NCI-H2107 (cell line): ENCODE measurements at regions not wholly inside any gene's neighbourhood (a gene's known extent, or its start where the extent isn't known, plus 50 kb on each side); places are given as distances from the start of the nearest gene placed in this dataset.

ENCODE experiments used
- DNase-seq: peaks from one replicate; lab custom pipeline; 2025; lab: John Stamatoyannopoulos, UW

GRCh38 chr1:170313306-170313705 lies 167.5 kb downstream of the NTMT2 start:
- no peak for DNase-seq

- no peak for DNase-seq
Measured at GRCh38 chr1:170316270-170316669, 170.5 kb downstream of the NTMT2 start.

- no peak for DNase-seq
Measured at GRCh38 chr1:170318141-170318540, 172.4 kb downstream of the NTMT2 start.

DNA sequence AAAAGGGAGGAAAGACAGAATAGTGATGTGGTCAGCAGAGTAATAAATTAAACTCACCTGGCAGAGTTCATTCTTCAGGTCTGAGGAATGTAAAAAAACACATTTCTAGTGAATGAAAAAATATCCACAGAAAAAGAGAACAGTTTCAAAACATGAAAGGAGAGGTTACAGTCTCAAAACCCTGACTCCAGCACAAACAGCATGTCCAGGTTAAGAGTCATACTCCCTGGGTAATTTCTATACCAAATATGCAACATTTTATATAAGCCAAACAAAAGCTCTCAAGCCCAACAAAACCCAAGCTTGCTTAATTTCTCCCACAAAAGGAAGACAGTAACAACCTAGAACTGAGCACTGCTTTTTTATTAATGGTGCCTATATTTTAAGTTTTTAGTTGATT lies 173.0 kb downstream of the NTMT2 start:
- DNase-seq: no peak

DNA sequence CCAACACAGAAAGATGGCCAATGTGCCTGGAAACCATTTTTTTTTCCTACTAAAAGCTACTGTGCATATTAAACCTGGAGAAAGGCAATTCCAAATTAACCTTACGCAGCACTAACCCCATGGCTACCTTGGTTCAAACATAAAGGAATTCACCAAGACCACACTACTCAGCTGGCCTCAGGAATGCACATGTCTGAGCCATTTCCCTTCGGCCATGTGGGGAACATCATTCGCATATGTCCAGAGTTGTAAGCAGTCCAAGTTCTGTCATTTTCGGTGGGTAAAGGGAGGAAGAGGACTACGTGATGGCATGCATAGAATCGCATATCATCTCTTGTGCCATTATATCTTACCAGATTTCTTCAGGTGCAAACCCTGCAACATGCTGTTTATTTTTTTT lies 175.4 kb downstream of the NTMT2 start:
- no peak for DNase-seq

GRCh38 chr1:170326186-170326585 lies 180.4 kb downstream of the NTMT2 start:
- no peak for DNase-seq

DNA sequence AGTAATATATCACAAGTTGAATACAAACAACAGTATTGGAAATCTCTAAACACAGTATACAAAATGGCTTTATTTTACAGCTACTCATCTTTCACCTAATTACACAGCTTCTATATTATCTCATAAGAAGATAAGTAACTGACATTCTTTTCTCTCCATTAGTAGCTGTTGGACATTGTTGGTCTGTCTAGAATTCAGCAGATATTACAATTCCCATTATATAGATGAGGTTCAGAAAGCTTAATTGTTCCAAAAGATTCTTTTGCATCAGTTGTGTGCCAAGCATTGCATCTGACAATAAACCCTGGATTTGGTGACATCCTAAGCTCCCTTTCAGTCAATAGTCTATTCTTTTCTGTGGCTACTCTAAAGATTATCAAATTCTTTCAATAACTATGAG lies 187.0 kb downstream of the NTMT2 start:
- no peak for DNase-seq

DNA sequence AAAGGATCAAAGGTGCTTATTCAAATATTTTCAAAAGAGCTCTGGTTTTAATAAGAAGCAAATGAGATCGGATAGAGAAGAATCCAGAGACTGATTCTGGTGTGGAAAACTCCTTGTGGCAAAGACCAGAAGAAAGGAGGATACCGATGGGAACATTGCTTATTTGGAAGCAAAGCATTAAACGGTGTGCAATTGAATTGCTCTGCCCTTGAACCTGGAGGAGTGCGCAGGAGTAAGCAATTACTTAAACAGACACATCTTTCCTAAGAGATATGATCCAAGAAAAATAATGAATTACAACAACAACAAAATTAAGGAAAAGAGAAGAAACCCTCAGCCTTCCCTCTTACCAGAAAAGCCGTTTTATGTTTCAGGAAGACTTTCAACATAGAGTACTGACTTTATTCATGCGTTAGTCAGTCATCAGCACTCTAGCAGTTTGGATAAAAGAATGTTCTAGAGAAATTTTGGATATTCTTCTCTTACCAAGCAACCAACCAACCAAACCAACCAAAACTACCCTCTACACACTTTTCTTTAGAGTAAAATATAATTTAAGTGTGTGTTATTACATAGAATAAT lies 191.7 kb downstream of the NTMT2 start:
- DNase-seq: no peak

DNA sequence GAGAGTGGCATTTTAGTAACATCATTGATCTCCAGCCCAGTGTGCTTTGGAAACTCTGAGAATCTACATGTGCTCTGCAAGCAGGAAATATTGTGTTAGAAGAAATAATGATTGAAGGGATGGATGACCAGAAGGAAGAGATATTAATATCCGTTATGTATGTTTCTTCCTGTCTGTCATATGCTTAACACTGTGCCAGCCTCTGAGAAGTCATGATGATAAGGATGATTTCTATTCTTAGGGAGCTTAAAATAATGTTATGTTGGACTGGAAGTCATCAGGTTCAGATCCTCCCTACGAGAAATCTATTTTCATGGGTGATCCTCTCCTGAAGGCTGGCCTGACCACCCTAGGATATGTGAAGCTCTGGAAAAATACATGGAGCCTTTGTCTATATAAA lies 192.4 kb upstream of the GORAB start:
- DNase-seq: no peak

DNA sequence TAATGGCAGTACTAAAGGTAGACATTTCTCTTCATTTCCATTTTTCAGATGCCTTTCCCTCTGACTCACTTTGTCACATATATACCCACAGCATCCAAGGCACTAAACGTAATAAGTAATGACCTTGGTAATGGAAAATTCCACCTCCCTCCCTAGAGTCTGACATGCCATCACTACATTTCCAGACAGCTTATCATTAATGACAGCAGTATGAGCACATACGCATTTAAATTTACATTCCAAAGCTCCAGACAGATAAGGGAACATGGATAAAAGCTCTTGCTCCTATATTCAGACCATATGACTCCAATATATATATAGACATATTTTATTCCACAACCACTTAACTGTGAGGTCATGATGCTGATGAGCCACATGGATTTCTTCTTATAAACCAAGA lies 191.7 kb upstream of the GORAB start:
- no peak for DNase-seq

DNA sequence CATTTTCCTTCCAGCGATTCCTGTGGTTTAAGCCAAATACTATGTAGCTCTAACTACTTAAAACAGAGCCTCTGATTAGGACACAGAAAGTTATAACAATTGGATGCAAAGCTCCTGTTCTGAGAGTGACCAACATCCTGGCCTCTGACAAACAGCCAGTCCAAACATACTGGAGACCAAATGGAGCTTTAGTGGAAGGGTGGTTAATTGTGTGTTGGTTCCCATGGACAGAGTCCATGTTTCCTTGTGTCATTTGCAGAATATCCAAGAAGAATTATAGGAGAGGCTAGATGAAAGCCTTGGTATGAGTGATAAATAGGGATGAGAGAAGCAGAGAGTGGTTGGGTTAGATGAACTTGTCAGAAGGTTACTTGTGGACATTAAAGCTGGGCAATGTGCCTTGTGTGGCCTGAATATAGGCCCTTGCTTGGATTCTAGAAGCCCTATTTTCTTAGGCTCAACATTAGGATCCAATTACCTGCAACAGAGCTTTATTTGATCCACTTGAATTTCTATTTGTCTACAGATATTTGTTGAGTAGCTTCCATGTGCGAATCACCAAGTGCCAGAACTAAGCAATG lies 180.5 kb upstream of the GORAB start:
- DNase-seq: no peak

DNA sequence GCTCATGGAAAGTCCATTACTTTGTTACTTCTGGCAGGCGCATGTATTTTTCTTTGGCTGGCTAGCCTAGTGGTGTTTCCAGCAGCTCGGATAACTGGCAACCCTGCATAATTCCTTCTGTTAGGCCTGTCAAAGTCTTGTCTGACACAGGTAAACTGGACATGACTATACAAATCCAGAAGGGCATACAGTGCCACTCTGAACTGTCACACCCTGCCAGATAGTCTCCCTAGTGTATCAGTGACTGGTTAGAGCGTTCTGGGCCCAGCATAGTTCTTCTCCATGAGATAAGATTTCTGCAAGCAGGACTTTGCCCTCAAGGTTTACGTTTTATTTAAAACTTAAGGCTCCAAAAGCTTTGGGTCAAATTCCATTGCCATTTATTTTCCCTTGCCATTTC lies 177.7 kb upstream of the GORAB start:
- no peak for DNase-seq

DNA sequence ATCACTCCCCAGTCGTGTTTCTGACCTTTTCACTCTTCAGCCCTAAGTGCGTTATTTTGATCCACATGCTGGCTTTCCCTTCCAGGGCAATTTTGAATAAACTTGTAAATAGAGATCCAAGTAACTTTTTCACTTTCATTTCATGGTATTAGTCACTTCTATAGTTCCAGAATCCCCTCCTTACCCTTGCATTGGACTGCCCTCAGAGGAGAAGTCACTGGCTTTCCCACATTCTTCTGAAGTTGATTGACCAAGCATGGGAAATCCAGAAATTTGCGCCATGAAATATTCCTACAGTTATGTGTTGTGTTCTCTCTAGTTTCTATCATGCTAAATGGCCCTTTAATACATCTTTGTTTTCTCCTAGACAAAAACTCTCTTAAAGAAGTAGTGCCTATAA lies 177.3 kb upstream of the GORAB start:
- no peak for DNase-seq

DNA sequence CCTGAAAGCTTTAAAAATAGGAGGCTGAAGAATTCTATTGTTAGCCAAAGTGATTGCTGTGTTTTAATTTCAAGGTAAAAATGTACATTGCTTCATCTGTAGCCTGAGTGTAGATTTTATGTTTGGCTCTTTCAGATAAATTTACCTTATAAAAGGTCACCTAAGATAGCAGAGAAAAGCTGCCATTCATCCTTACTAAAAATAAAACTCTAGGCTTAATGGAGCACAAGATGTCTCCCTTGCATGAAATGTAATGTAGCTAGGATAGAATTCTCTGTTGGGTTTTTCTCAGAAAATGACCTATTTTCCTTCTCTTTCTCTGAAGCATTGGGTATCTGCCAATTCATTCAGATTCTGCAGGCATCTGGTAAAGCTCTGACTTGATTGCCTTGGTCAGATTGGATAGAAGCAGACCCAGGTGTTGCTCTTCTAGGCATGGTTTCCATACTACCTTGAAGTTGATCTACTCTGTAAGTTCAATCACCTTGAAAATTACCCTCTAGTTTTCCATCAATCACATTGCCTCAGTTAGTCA lies 176.6 kb upstream of the GORAB start:
- DNase-seq: no peak

GRCh38 chr1:170356585-170356984 lies 175.4 kb upstream of the GORAB start:
- no peak for DNase-seq

- no peak for DNase-seq
Measured at GRCh38 chr1:170357750-170358149, 174.2 kb upstream of the GORAB start.

- no peak for DNase-seq
Measured at GRCh38 chr1:170360601-170361000, 171.4 kb upstream of the GORAB start.

DNA sequence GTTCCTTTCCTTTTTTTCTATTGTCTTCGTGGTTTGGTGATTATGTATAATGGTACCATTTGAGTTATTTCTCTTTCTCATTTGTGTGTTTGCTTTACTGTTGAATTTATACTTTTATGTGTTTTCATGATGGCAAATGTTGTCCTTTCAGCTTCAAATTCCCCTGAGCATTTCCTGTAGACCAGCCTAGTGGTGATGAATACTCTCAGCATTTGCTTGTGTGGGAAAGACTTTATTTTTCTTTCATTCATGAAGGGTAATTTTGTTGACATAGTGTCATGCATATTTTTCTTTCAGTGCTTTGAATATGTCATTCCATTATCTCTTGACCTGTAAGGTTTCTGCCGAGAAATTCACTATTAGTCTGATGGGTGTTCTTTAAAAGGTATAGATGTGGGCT lies 166.6 kb upstream of the GORAB start:
- DNase-seq: no peak

DNA sequence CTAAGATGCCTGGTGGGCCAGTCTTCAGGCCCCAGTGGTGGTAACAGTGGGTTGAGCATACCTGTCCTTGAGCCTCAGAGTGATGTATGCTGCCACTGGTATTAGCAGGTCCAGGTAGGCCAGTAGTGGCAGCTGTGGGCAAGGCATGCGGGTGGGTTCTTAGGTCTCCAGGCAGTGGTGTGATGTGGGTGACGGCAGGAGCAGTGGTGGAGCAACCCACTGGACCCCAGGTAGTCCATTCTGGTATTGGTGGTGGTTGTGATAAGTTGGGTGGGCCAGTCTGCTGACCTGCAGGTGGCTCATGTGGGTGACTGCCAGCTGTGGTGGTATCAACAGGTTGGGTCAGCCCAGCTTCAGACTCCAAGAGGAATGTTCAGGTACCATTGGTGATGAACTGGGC lies 165.0 kb upstream of the GORAB start:
- no peak for DNase-seq

DNA sequence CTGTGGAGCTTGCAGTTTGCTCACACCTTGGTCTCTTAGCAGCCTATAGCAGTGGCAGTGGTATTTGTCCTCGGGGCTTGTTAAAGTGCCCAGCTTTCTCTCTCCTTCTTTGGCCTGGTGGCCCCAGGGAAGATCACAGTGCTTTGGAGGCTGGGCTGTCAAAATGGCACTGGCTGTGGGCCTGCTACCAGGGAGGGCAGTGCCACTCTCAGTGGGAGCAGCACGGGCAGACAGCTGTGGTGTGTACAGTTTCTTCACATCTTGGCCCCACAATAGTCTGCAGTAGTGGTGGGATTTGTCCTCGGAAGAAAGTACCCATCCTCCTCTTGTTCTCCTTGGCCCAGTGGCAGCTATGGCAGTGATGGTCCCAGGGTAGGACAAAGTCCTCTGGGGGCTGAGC lies 164.4 kb upstream of the GORAB start:
- no peak for DNase-seq

- no peak for DNase-seq
Measured at GRCh38 chr1:170369000-170369399, 163.0 kb upstream of the GORAB start.

DNA sequence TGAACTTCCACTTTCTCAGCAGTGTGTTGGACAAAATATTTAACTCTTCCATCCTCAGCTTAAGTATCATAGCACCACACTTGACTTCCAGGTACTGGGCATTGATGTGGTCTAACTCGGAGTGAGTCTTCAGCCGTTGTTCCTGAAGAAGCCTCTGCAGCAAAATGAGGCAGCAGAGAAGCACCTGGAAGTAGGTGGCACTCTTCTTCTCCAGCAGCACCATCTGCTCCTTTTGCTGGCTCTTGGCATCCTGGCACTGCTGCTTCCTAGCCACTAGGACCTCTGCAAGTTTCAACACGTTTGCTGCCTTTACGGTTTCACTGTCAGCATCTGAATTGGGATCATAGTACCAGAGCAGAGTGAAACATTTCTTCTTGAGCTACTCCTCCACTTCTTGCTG lies 162.5 kb upstream of the GORAB start:
- no peak for DNase-seq

GRCh38 chr1:170370087-170370486 lies 161.9 kb upstream of the GORAB start:
- DNase-seq: no peak

- DNase-seq: no peak
Measured at GRCh38 chr1:170375082-170375723, 156.8 kb upstream of the GORAB start.
